HepG2 (cell line): ENCODE measurements at regions not wholly inside any gene's neighbourhood (a gene's known extent, or its start where the extent isn't known, plus 50 kb on each side); places are given as distances from the start of the nearest gene placed in this dataset.

Experiments used
- ATAC-seq: fragments of 200-7000 bp; cut with Tn5 transposase; 3 replicates; pipeline ENCODE4 v1.9.1; 2020; ENCODE audit warnings: mild to moderate bottlenecking, moderate library complexity
- BruUV-seq: library from RNA; stranded (reverse); fragments of 400-500 nt; replicated peaks from 2 replicates; lab custom pipeline; 2021; lab: Mats Ljungman, UMichigan
- CTCF ChIA-PET: fragments of 300-600 bp; formaldehyde crosslinking; extraction: SDS; loops from one replicate; lab custom pipeline; 2021; ENCODE audit warnings: low total read pairs, inconsistent platforms, low intra/inter-chr PET ratio; lab: Yijun Ruan, JAX
- POLR2A ChIA-PET: fragments of 350-600 bp; sonication (Branson Sonifier 250); formaldehyde crosslinking; loops from one replicate; lab custom pipeline; 2020; ENCODE audit warnings: antibody characterized with exemption, inconsistent platforms; lab: Yijun Ruan, JAX
- DNase-seq: peaks from one replicate; pipeline ENCODE4 v3.0.0-alpha.2; 2015; ENCODE audit warnings: low spot score
- FAIRE-seq: peaks from 3 replicates; lab custom pipeline; 2011; peaks lifted over from hg19 to GRCh38; lab: Jason Lieb, UNC
- H2AFZ ChIP-seq: one replicate; pipeline ENCODE4 v1.6.1; 2011; ENCODE audit warnings: low read length, inconsistent platforms
- H3K27ac ChIP-seq: fragments of 300-600 bp; 3 replicates; pipeline ENCODE4 v1.8.0; 2011; ENCODE audit warnings: mixed run types, mild to moderate bottlenecking, mixed read lengths, low read length, inconsistent platforms; ENCODE audit not compliant: insufficient read depth; ENCODE audit errors: extremely low read length
- H3K27me3 ChIP-seq, 2 experiments: fragments of 200-600 bp in 1 of 2; 2 replicates in 1 of 2; 3 replicates in 1 of 2; pipeline versions ENCODE4 v1.6.0 to v1.8.0; 2011; ENCODE audit warnings: low read length in 2 of 2, mild to moderate bottlenecking in 2 of 2, moderate library complexity in 2 of 2, inconsistent platforms in 1 of 2; ENCODE audit not compliant: insufficient read depth in 2 of 2, control insufficient read depth in 1 of 2
- H3K36me3 ChIP-seq, 2 experiments: fragments of 200-600 bp in 1 of 2; replicated peaks in 1 of 2; 2 replicates in 1 of 2; 3 replicates in 1 of 2; pipeline versions ENCODE4 v1.5.1 to v1.8.0; 2011; ENCODE audit warnings: low read length in 2 of 2, inconsistent platforms in 1 of 2; ENCODE audit not compliant: insufficient read depth in 2 of 2, control insufficient read depth in 1 of 2
- H3K4me1 ChIP-seq: 2 replicates; pipeline ENCODE4 v1.5.1; 2012; ENCODE audit warnings: low read length, inconsistent platforms; ENCODE audit not compliant: insufficient read depth
- H3K4me2 ChIP-seq: 2 replicates; pipeline ENCODE4 v1.6.0; 2011; ENCODE audit warnings: low read depth, low read length, inconsistent platforms
- H3K4me3 ChIP-seq, 3 experiments: fragments of 200-600 bp in 1 of 3; sonication (generic), shearing (Covaris generic) in 1 of 3; replicated peaks in 1 of 3; 2 replicates each; pipeline ENCODE4 v1.5.1; 2011 to 2016; ENCODE audit warnings: low read length in 3 of 3, inconsistent platforms in 2 of 3, low read depth in 2 of 3, mild to moderate bottlenecking in 2 of 3, control low read depth in 1 of 3, mixed read lengths in 1 of 3; ENCODE audit not compliant: insufficient read depth in 1 of 3
- H3K79me2 ChIP-seq: one replicate; pipeline ENCODE4 v1.6.1; 2011; ENCODE audit warnings: low read length, inconsistent platforms; ENCODE audit not compliant: insufficient read depth
- H3K9ac ChIP-seq: 2 replicates; pipeline ENCODE4 v1.6.0; 2011; ENCODE audit warnings: mild to moderate bottlenecking, low read depth, low read length, inconsistent platforms; ENCODE audit not compliant: insufficient read depth
- H3K9me3 ChIP-seq: 2 replicates; pipeline ENCODE4 v1.5.1; 2012; ENCODE audit warnings: mild to moderate bottlenecking, low read length
- H4K20me1 ChIP-seq: 2 replicates; pipeline ENCODE4 v1.6.0; 2011; ENCODE audit warnings: inconsistent platforms, mild to moderate bottlenecking, low read length, moderate library complexity; ENCODE audit not compliant: insufficient read depth
- FOXP1 ChIP-seq, 2 experiments: fragments of 450-650 bp in 1 of 2; IDR thresholded peaks; 2 replicates each; pipeline ENCODE4 v1.6.1; 2017 to 2018; ENCODE audit warnings: antibody characterized with exemption in 1 of 2
- MAFF ChIP-seq: IDR thresholded peaks from 2 replicates; pipeline ENCODE4 v1.6.1; 2011; ENCODE audit warnings: low read depth, low read length, improper control_type of control experiment
- SMARCE1 ChIP-seq: fragments of 450-650 bp; IDR thresholded peaks from 2 replicates; pipeline ENCODE4 v1.6.1; 2017; ENCODE audit warnings: borderline replicate concordance
- SP140L ChIP-seq: sonication (generic); formaldehyde crosslinking; IDR thresholded peaks from 2 replicates; pipeline ENCODE4 v1.4.0; 2020; ENCODE audit warnings: missing genetic modification reagents, borderline replicate concordance
- ZIK1 ChIP-seq: sonication (generic); formaldehyde crosslinking; IDR thresholded peaks from 2 replicates; pipeline ENCODE4 v1.5.0; 2020; ENCODE audit warnings: mild to moderate bottlenecking, low read depth, missing genetic modification reagents, borderline replicate concordance
- ZNF329 ChIP-seq: sonication (generic); formaldehyde crosslinking; IDR thresholded peaks from 2 replicates; pipeline ENCODE4 v1.9.0; 2021; ENCODE audit warnings: low read depth, mild to moderate bottlenecking, missing genetic modification reagents
- ZNF382 ChIP-seq: sonication (generic); formaldehyde crosslinking; IDR thresholded peaks from 2 replicates; pipeline ENCODE4 v1.5.0; 2020; ENCODE audit warnings: missing genetic modification reagents, mild to moderate bottlenecking, borderline replicate concordance
- WGBS: methylation state at CpG from one replicate; pipeline ENCODE4 v1.1.6; 2017; ENCODE audit warnings: low lambda C conversion rate; 5-methylcytosine and 5-hydroxymethylcytosine counted together
- in situ Hi-C: cut with HindIII; loops from 2 replicates; pipeline ENCODE4 v1.10.0; 2017; ENCODE audit warnings: low pct_unique_long_range_greater_than_20kb; ENCODE audit not compliant: extremely low pct_ligation_motif_present
- intact Hi-C: fragments of 100-400 bp; cut with micrococcal nuclease; formaldehyde crosslinking; loops from one replicate; pipeline ENCODE4 v1.10.0; 2022; ENCODE audit not compliant: unreplicated experiment
- TF ChIP-seq, protein P1 (sequence below): sonication (generic); formaldehyde crosslinking; IDR thresholded peaks from 2 replicates; pipeline ENCODE4 v1.5.0; 2020; ENCODE audit warnings: mild to moderate bottlenecking, missing genetic modification reagents
- TF ChIP-seq, protein P2 (sequence below), 2 experiments: sonication (generic) in 1 of 2; formaldehyde crosslinking in 1 of 2; IDR thresholded peaks; 2 replicates each; pipeline versions ENCODE4 v1.4.0 to v1.6.1; 2016 to 2020; ENCODE audit warnings: borderline replicate concordance in 1 of 2, low read depth in 1 of 2, mild to moderate bottlenecking in 1 of 2, missing genetic modification reagents in 1 of 2
- TF ChIP-seq, protein P3 (sequence below): sonication (generic); formaldehyde crosslinking; IDR thresholded peaks from 2 replicates; pipeline ENCODE4 v1.4.0; 2020; ENCODE audit warnings: missing genetic modification reagents; ENCODE audit errors: not compliant biosample characterization
- TF ChIP-seq, protein P4 (sequence below): sonication (generic); formaldehyde crosslinking; IDR thresholded peaks from 2 replicates; pipeline ENCODE4 v1.4.0; 2020; ENCODE audit warnings: mild to moderate bottlenecking, missing genetic modification reagents, borderline replicate concordance
- TF ChIP-seq, protein P5 (sequence below): sonication (generic); formaldehyde crosslinking; IDR thresholded peaks from 2 replicates; pipeline ENCODE4 v1.4.0; 2020; ENCODE audit warnings: missing genetic modification reagents

DNA sequence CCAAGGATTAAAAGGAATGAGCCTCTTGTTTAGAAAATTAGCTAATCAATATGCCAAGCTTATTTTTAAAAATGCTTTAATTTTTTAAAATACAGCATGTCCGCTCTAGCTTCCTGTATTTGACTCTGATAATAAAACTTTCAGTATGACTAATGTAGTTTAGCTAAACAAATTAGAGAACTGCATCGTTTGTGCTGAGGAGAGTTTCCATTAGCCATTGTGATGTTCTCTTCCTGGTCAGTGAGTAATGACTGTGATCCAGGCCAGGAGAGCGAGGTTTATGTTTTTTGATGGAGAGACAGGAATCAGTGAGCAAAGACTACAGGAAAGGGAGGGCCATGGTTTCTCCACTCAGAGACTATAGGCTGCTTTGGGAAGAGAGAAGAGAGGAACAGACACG, 237.2 kb upstream of the ETAA1 start:
- FAIRE-seq, result no peak
- WGBS, result 21% methylated on average over 4 of the region's 4 CpGs
- Histone ChIP-seq H3K79me2 (no peaks in the 10 kb centered on the region), H3K27me3 (no peaks in the 10 kb centered on the region), H3K9me3 (peaks cover 75% of the 10 kb centered on the region), H3K4me3 (no peak overlapping the region), H4K20me1 (no peaks in the 10 kb centered on the region), H2AFZ (no peak overlapping the region), H3K9ac (no peak overlapping the region), H3K4me2 (no peak overlapping the region), H3K4me1 (no peaks in the 10 kb centered on the region), H3K27ac (no peak overlapping the region), H3K36me3 (no peaks in the 10 kb centered on the region)
- POLR2A ChIA-PET, result no interaction called here
- intact Hi-C loops, result loop anchor here (2.0 kb wide), 1 partner anchor 51 kb away; no protein-coding TSS in a partner anchor
- no peak for DNase-seq
- no peak for ATAC-seq
- in situ Hi-C loops, result no loop called here
- BruUV-seq, result no TSS peak
- CTCF ChIA-PET, result no interaction called here
- TF ChIP-seq MAFF (no peak), ZNF382 (no peak), SMARCE1 (no peak), FOXP1 (IDR thresholded peaks at IDR 0.05) (no peak), FOXP1 (CRISPR knock-in tag; IDR thresholded peaks at IDR 0.05) (no peak), ZNF329 (no peak), SP140L (CRISPR knock-in tag) (no peak), ZIK1 (CRISPR knock-in tag) (no peak)
- TF ChIP-seq, protein P1, sequence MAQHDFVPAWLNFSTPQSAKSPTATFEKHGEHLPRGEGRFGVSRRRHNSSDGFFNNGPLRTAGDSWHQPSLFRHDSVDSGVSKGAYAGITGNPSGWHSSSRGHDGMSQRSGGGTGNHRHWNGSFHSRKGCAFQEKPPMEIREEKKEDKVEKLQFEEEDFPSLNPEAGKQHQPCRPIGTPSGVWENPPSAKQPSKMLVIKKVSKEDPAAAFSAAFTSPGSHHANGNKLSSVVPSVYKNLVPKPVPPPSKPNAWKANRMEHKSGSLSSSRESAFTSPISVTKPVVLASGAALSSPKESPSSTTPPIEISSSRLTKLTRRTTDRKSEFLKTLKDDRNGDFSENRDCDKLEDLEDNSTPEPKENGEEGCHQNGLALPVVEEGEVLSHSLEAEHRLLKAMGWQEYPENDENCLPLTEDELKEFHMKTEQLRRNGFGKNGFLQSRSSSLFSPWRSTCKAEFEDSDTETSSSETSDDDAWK (CRISPR knock-in tag), result no peak
- TF ChIP-seq, protein P2, sequence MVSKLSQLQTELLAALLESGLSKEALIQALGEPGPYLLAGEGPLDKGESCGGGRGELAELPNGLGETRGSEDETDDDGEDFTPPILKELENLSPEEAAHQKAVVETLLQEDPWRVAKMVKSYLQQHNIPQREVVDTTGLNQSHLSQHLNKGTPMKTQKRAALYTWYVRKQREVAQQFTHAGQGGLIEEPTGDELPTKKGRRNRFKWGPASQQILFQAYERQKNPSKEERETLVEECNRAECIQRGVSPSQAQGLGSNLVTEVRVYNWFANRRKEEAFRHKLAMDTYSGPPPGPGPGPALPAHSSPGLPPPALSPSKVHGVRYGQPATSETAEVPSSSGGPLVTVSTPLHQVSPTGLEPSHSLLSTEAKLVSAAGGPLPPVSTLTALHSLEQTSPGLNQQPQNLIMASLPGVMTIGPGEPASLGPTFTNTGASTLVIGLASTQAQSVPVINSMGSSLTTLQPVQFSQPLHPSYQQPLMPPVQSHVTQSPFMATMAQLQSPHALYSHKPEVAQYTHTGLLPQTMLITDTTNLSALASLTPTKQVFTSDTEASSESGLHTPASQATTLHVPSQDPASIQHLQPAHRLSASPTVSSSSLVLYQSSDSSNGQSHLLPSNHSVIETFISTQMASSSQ (IDR thresholded peaks at IDR 0.05; ENCODE audit: low read depth), result no peak
- TF ChIP-seq, protein P2 (CRISPR knock-in tag; IDR thresholded peaks at IDR 0.05; ENCODE audit: borderline replicate concordance), result no peak
- TF ChIP-seq, protein P3, sequence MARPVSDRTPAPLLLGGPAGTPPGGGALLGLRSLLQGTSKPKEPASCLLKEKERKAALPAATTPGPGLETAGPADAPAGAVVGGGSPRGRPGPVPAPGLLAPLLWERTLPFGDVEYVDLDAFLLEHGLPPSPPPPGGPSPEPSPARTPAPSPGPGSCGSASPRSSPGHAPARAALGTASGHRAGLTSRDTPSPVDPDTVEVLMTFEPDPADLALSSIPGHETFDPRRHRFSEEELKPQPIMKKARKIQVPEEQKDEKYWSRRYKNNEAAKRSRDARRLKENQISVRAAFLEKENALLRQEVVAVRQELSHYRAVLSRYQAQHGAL, result no peak
- TF ChIP-seq, protein P4, sequence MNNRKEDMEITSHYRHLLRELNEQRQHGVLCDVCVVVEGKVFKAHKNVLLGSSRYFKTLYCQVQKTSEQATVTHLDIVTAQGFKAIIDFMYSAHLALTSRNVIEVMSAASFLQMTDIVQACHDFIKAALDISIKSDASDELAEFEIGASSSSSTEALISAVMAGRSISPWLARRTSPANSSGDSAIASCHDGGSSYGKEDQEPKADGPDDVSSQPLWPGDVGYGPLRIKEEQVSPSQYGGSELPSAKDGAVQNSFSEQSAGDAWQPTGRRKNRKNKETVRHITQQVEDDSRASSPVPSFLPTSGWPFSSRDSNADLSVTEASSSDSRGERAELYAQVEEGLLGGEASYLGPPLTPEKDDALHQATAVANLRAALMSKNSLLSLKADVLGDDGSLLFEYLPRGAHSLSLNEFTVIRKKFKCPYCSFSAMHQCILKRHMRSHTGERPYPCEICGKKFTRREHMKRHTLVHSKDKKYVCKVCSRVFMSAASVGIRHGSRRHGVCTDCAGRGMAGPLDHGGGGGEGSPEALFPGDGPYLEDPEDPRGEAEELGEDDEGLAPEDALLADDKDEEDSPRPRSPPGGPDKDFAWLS, result no peak
- TF ChIP-seq, protein P5, sequence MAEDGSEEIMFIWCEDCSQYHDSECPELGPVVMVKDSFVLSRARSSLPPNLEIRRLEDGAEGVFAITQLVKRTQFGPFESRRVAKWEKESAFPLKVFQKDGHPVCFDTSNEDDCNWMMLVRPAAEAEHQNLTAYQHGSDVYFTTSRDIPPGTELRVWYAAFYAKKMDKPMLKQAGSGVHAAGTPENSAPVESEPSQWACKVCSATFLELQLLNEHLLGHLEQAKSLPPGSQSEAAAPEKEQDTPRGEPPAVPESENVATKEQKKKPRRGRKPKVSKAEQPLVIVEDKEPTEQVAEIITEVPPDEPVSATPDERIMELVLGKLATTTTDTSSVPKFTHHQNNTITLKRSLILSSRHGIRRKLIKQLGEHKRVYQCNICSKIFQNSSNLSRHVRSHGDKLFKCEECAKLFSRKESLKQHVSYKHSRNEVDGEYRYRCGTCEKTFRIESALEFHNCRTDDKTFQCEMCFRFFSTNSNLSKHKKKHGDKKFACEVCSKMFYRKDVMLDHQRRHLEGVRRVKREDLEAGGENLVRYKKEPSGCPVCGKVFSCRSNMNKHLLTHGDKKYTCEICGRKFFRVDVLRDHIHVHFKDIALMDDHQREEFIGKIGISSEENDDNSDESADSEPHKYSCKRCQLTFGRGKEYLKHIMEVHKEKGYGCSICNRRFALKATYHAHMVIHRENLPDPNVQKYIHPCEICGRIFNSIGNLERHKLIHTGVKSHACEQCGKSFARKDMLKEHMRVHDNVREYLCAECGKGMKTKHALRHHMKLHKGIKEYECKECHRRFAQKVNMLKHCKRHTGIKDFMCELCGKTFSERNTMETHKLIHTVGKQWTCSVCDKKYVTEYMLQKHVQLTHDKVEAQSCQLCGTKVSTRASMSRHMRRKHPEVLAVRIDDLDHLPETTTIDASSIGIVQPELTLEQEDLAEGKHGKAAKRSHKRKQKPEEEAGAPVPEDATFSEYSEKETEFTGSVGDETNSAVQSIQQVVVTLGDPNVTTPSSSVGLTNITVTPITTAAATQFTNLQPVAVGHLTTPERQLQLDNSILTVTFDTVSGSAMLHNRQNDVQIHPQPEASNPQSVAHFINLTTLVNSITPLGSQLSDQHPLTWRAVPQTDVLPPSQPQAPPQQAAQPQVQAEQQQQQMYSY (CRISPR knock-in tag), result no peak
